ENCODE measurements at regions not wholly inside any gene's neighbourhood (a gene's known extent, or its start where the extent isn't known, plus 50 kb on each side); places are given as distances from the start of the nearest gene placed in this dataset.
"Not testable (repeated sequence)": the region's sequence is repeated elsewhere in the genome, so short reads cannot be mapped to it uniquely, and the experiment has no call there.

- no peak for DNase-seq
These were observed 482.7 kb downstream of the SIPA1L2 start for GRCh38 chr1:232147215-232147614.

GRCh38 chr1:232146514-232146913, 483.4 kb downstream of the SIPA1L2 start:
- DNase-seq, result no peak

- no peak for DNase-seq
These were observed 484.2 kb downstream of the SIPA1L2 start for GRCh38 chr1:232145768-232146167.

GRCh38 chr1:232144696-232145230, 485.2 kb downstream of the SIPA1L2 start:
- no peak for DNase-seq

GRCh38 chr1:232143315-232143886, 486.5 kb downstream of the SIPA1L2 start:
- no peak for DNase-seq

- DNase-seq, result no peak
These were observed 487.3 kb downstream of the SIPA1L2 start for GRCh38 chr1:232142403-232143314.

- not testable (repeated sequence) for DNase-seq
These were observed 488.8 kb downstream of the SIPA1L2 start for GRCh38 chr1:232141167-232141448.

- no peak for DNase-seq
These were observed 489.3 kb downstream of the SIPA1L2 start for GRCh38 chr1:232140419-232141166.

GRCh38 chr1:232139444-232139843, 490.5 kb downstream of the SIPA1L2 start:
- DNase-seq, result no peak

GRCh38 chr1:232138044-232138443, 491.9 kb downstream of the SIPA1L2 start:
- no peak for DNase-seq

GRCh38 chr1:232137066-232137465, 492.9 kb downstream of the SIPA1L2 start:
- no peak for DNase-seq

GRCh38 chr1:232136136-232136535, 493.8 kb downstream of the SIPA1L2 start:
- no peak for DNase-seq

- DNase-seq, result no peak
These were observed 495.6 kb downstream of the SIPA1L2 start for GRCh38 chr1:232134365-232134764.

GRCh38 chr1:232132572-232132971, 497.4 kb downstream of the SIPA1L2 start:
- DNase-seq, result no peak

- no peak for DNase-seq
These were observed 498.1 kb downstream of the SIPA1L2 start for GRCh38 chr1:232131715-232132391.

- no peak for DNase-seq
These were observed 499.0 kb downstream of the SIPA1L2 start for GRCh38 chr1:232130815-232131480.

GRCh38 chr1:232127190-232127589, 500.6 kb downstream of the DISC1 start:
- DNase-seq, result no peak

GRCh38 chr1:232123775-232124659, 497.4 kb downstream of the DISC1 start:
- DNase-seq, result no peak

GRCh38 chr1:232117903-232118302, 491.3 kb downstream of the DISC1 start:
- DNase-seq, result not testable (repeated sequence)

- no peak for DNase-seq
These were observed 488.4 kb downstream of the DISC1 start for GRCh38 chr1:232114985-232115384.

- no peak for DNase-seq
These were observed 485.5 kb downstream of the DISC1 start for GRCh38 chr1:232112076-232112475.

All from NCI-H1105 treated with DMSO at 0.1 percent for 48 hours (cell line).